HEK293 (cell line): ENCODE measurements at regions not wholly inside any gene's neighbourhood (a gene's known extent, or its start where the extent isn't known, plus 50 kb on each side); places are given as distances from the start of the nearest gene placed in this dataset.

Source experiments
- CTCF ChIA-PET: fragments of 350-600 bp; formaldehyde crosslinking; extraction: SDS; loops from one replicate; lab custom pipeline; 2021; ENCODE audit warnings: antibody characterized with exemption; lab: Yijun Ruan, JAX
- POLR2A ChIA-PET: fragments of 300-600 bp; formaldehyde crosslinking; extraction: SDS; loops from one replicate; lab custom pipeline; 2020; ENCODE audit warnings: antibody characterized with exemption, inconsistent platforms; lab: Yijun Ruan, JAX
- H3K27ac ChIP-seq: fragments of 200-500 bp; sonication (Bioruptor generic); 2 replicates; pipeline ENCODE4 v1.5.1; 2014; ENCODE audit warnings: low read depth, low read length, control low read depth, inconsistent platforms; ENCODE audit errors: extremely low read depth
- H3K36me3 ChIP-seq, 2 experiments: fragments of 200-500 bp in 1 of 2; sonication (Bioruptor generic) in 1 of 2; 1 replicate in 1 of 2; 2 replicates in 1 of 2; pipeline ENCODE4 v1.5.1; 2014 to 2017; ENCODE audit warnings: inconsistent platforms in 2 of 2, low read length in 2 of 2; ENCODE audit not compliant: control insufficient read depth in 2 of 2, insufficient read depth in 1 of 2
- H3K4me1 ChIP-seq: fragments of 200-500 bp; sonication (Bioruptor generic); 2 replicates; pipeline ENCODE4 v1.5.1; 2014; ENCODE audit warnings: mild to moderate bottlenecking, low read length, inconsistent platforms; ENCODE audit not compliant: control insufficient read depth, insufficient read depth
- H3K4me3 ChIP-seq: 2 replicates; pipeline ENCODE4 v1.5.1; 2011; ENCODE audit warnings: low read depth, mild to moderate bottlenecking, control low read depth, low read length, moderate library complexity
- H3K9me3 ChIP-seq: fragments of 200-500 bp; sonication (Bioruptor generic); 2 replicates; pipeline ENCODE4 v1.5.1; 2014; ENCODE audit warnings: low read depth, low read length, inconsistent platforms; ENCODE audit not compliant: control insufficient read depth, insufficient read depth
- BCL11A ChIP-seq: fragments of 450-650 bp; formaldehyde crosslinking; IDR thresholded peaks from 2 replicates; pipeline ENCODE4 v1.5.1; 2016; ENCODE audit warnings: low read depth, missing biosample characterization, missing genetic modification characterization
- KLF8 ChIP-seq: fragments of 450-650 bp; formaldehyde crosslinking; IDR thresholded peaks from 2 replicates; pipeline ENCODE4 v1.5.1; 2016; ENCODE audit warnings: missing biosample characterization, missing genetic modification characterization
- ZBTB8A ChIP-seq: fragments of 450-650 bp; formaldehyde crosslinking; IDR thresholded peaks from 2 replicates; pipeline ENCODE4 v1.5.1; 2016; ENCODE audit warnings: missing biosample characterization, missing genetic modification characterization
- ZEB2 ChIP-seq: fragments of 450-650 bp; formaldehyde crosslinking; IDR thresholded peaks from 2 replicates; pipeline ENCODE4 v1.5.1; 2016; ENCODE audit warnings: missing biosample characterization, missing genetic modification characterization
- ZNF138 ChIP-seq: fragments of 450-650 bp; formaldehyde crosslinking; IDR thresholded peaks from 2 replicates; pipeline ENCODE4 v1.5.1; 2016; ENCODE audit warnings: missing biosample characterization, missing genetic modification characterization, borderline replicate concordance
- ZNF324 ChIP-seq: fragments of 450-650 bp; formaldehyde crosslinking; IDR thresholded peaks from 2 replicates; pipeline ENCODE4 v1.5.1; 2016; ENCODE audit warnings: missing biosample characterization, missing genetic modification characterization
- ZNF423 ChIP-seq: fragments of 450-650 bp; formaldehyde crosslinking; IDR thresholded peaks from 2 replicates; pipeline ENCODE4 v1.5.1; 2016; ENCODE audit warnings: missing biosample characterization, missing genetic modification characterization
- ZNF501 ChIP-seq: fragments of 450-650 bp; formaldehyde crosslinking; IDR thresholded peaks from 2 replicates; pipeline ENCODE4 v1.5.1; 2016; ENCODE audit warnings: missing biosample characterization, missing genetic modification characterization
- ZNF514 ChIP-seq: fragments of 450-650 bp; formaldehyde crosslinking; IDR thresholded peaks from 2 replicates; pipeline ENCODE4 v1.5.1; 2016; ENCODE audit warnings: missing biosample characterization, missing genetic modification characterization
- ZNF549 ChIP-seq: fragments of 450-650 bp; IDR thresholded peaks from 2 replicates; pipeline ENCODE4 v1.5.1; 2018; ENCODE audit warnings: missing biosample characterization, missing genetic modification characterization, mild to moderate bottlenecking, inconsistent platforms, moderate library complexity
- ZNF600 ChIP-seq: fragments of 450-650 bp; formaldehyde crosslinking; IDR thresholded peaks from 2 replicates; pipeline ENCODE4 v1.5.1; 2016; ENCODE audit warnings: missing biosample characterization, missing genetic modification characterization
- ZNF621 ChIP-seq: fragments of 450-650 bp; formaldehyde crosslinking; IDR thresholded peaks from 2 replicates; pipeline ENCODE4 v1.5.1; 2017; ENCODE audit warnings: missing biosample characterization, missing genetic modification characterization
- ZNF660 ChIP-seq: fragments of 450-650 bp; IDR thresholded peaks from 2 replicates; pipeline ENCODE4 v1.5.1; 2018; ENCODE audit warnings: missing biosample characterization, mild to moderate bottlenecking, missing genetic modification characterization
- ZNF664 ChIP-seq: fragments of 450-650 bp; formaldehyde crosslinking; IDR thresholded peaks from 2 replicates; pipeline ENCODE4 v1.5.1; 2016; ENCODE audit warnings: missing biosample characterization, missing genetic modification characterization
- ZNF677 ChIP-seq: fragments of 450-650 bp; IDR thresholded peaks from 2 replicates; pipeline ENCODE4 v1.5.0; 2018; ENCODE audit warnings: missing biosample characterization, mild to moderate bottlenecking, missing genetic modification characterization, moderate library complexity
- ZNF707 ChIP-seq: fragments of 450-650 bp; formaldehyde crosslinking; IDR thresholded peaks from 2 replicates; pipeline ENCODE4 v1.5.1; 2016; ENCODE audit warnings: missing biosample characterization, missing genetic modification characterization
- TF ChIP-seq, protein P1 (sequence below): fragments of 450-650 bp; formaldehyde crosslinking; IDR thresholded peaks from 2 replicates; pipeline ENCODE4 v1.5.1; 2016; ENCODE audit warnings: missing biosample characterization, missing genetic modification characterization, low read depth
- TF ChIP-seq, protein P2 (sequence below): fragments of 450-650 bp; formaldehyde crosslinking; IDR thresholded peaks from 2 replicates; pipeline ENCODE4 v1.5.1; 2016; ENCODE audit warnings: missing biosample characterization, missing genetic modification characterization
- TF ChIP-seq, protein P3 (sequence below): fragments of 450-650 bp; formaldehyde crosslinking; IDR thresholded peaks from 2 replicates; pipeline ENCODE4 v1.5.1; 2016; ENCODE audit warnings: missing biosample characterization, missing genetic modification characterization
- TF ChIP-seq, protein P4 (sequence below): fragments of 450-650 bp; formaldehyde crosslinking; IDR thresholded peaks from 2 replicates; pipeline ENCODE4 v1.5.1; 2016; ENCODE audit warnings: missing biosample characterization, missing genetic modification characterization, borderline replicate concordance

DNA sequence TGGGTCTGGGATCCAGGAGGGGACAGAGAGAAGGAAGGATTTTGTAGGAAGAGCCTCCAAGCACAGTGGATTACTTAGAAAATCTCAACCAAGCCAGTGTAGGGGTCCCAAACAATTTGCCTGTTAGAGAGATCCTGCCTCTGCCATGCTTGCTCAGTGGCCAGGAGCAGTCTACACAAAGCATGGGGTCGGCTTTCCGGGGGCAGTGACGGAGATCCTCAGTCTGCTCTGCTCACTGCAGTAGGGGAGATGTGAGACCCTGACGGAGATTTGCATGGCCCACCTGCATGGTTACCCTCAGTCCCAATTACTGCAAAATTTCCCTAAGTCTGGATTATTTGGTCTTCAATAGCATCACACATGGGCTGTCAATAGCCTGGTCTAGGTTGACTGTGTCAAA, 385.2 kb downstream of the CMPK2 start:
- Histone ChIP-seq H3K9me3 (no peaks in the 10 kb centered on the region), H3K36me3 (no peaks in the 10 kb centered on the region), H3K27ac (no peak overlapping the region), H3K4me3 (no peak overlapping the region), H3K4me1 (no peaks in the 10 kb centered on the region)
- CTCF ChIA-PET = no interaction called here
- TF ChIP-seq ZNF600 (no peak), ZEB2 (tag by site-specific recombination) (no peak), KLF8 (tag by site-specific recombination) (no peak), ZNF423 (tag by site-specific recombination) (no peak), ZNF707 (no peak), ZNF660 (tag by site-specific recombination) (no peak), ZBTB8A (tag by site-specific recombination) (no peak), ZNF621 (tag by site-specific recombination) (no peak), ZNF514 (tag by site-specific recombination) (no peak), ZNF501 (no peak), ZNF549 (tag by site-specific recombination) (no peak), BCL11A (tag by site-specific recombination) (no peak), ZNF324 (tag by site-specific recombination) (no peak), ZNF664 (no peak)
- TF ChIP-seq, protein P1, sequence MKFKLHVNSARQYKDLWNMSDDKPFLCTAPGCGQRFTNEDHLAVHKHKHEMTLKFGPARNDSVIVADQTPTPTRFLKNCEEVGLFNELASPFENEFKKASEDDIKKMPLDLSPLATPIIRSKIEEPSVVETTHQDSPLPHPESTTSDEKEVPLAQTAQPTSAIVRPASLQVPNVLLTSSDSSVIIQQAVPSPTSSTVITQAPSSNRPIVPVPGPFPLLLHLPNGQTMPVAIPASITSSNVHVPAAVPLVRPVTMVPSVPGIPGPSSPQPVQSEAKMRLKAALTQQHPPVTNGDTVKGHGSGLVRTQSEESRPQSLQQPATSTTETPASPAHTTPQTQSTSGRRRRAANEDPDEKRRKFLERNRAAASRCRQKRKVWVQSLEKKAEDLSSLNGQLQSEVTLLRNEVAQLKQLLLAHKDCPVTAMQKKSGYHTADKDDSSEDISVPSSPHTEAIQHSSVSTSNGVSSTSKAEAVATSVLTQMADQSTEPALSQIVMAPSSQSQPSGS (tag by site-specific recombination) = no peak
- TF ChIP-seq, protein P2, sequence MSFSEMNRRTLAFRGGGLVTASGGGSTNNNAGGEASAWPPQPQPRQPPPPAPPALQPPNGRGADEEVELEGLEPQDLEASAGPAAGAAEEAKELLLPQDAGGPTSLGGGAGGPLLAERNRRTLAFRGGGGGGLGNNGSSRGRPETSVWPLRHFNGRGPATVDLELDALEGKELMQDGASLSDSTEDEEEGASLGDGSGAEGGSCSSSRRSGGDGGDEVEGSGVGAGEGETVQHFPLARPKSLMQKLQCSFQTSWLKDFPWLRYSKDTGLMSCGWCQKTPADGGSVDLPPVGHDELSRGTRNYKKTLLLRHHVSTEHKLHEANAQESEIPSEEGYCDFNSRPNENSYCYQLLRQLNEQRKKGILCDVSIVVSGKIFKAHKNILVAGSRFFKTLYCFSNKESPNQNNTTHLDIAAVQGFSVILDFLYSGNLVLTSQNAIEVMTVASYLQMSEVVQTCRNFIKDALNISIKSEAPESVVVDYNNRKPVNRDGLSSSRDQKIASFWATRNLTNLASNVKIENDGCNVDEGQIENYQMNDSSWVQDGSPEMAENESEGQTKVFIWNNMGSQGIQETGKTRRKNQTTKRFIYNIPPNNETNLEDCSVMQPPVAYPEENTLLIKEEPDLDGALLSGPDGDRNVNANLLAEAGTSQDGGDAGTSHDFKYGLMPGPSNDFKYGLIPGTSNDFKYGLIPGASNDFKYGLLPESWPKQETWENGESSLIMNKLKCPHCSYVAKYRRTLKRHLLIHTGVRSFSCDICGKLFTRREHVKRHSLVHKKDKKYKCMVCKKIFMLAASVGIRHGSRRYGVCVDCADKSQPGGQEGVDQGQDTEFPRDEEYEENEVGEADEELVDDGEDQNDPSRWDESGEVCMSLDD (tag by site-specific recombination) = no peak
- TF ChIP-seq, protein P3, sequence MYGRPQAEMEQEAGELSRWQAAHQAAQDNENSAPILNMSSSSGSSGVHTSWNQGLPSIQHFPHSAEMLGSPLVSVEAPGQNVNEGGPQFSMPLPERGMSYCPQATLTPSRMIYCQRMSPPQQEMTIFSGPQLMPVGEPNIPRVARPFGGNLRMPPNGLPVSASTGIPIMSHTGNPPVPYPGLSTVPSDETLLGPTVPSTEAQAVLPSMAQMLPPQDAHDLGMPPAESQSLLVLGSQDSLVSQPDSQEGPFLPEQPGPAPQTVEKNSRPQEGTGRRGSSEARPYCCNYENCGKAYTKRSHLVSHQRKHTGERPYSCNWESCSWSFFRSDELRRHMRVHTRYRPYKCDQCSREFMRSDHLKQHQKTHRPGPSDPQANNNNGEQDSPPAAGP (tag by site-specific recombination) = no peak
- TF ChIP-seq, protein P4, sequence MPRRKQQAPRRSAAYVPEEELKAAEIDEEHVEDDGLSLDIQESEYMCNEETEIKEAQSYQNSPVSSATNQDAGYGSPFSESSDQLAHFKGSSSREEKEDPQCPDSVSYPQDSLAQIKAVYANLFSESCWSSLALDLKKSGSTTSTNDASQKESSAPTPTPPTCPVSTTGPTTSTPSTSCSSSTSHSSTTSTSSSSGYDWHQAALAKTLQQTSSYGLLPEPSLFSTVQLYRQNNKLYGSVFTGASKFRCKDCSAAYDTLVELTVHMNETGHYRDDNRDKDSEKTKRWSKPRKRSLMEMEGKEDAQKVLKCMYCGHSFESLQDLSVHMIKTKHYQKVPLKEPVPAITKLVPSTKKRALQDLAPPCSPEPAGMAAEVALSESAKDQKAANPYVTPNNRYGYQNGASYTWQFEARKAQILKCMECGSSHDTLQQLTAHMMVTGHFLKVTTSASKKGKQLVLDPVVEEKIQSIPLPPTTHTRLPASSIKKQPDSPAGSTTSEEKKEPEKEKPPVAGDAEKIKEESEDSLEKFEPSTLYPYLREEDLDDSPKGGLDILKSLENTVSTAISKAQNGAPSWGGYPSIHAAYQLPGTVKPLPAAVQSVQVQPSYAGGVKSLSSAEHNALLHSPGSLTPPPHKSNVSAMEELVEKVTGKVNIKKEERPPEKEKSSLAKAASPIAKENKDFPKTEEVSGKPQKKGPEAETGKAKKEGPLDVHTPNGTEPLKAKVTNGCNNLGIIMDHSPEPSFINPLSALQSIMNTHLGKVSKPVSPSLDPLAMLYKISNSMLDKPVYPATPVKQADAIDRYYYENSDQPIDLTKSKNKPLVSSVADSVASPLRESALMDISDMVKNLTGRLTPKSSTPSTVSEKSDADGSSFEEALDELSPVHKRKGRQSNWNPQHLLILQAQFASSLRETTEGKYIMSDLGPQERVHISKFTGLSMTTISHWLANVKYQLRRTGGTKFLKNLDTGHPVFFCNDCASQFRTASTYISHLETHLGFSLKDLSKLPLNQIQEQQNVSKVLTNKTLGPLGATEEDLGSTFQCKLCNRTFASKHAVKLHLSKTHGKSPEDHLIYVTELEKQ (tag by site-specific recombination) = no peak
- POLR2A ChIA-PET = no interaction called here

DNA sequence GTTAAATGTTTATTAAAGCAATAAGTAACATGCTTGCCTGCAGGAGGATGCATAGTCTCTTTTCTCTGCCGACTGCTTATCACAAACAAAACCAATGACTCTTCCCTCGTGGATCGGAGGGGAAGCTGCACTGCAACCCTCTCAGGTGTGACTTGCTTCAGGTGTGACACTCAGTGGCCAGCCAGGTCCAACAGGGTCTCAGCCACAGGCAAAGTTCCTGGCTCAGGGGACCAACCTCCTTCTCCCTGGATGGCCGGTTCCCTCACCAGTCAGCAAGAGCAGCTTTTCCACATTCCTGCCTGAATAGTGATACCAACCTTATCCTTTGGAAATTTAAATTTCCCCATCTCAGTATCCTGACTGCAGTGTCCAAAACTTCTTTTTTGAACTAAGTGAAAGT, 383.5 kb downstream of the CMPK2 start:
- ChIA-PET CTCF (no interaction called here), POLR2A (no interaction called here)
- H3K4me3 ChIP-seq = no peak overlapping the region
- TF ChIP-seq ZNF677 (tag by site-specific recombination) = no peak
- TF ChIP-seq ZNF138 (tag by site-specific recombination) = no peak
- H3K27ac ChIP-seq = no peak overlapping the region
- H3K36me3 ChIP-seq = no peaks in the 10 kb centered on the region
- H3K9me3 ChIP-seq = no peaks in the 10 kb centered on the region
- H3K4me1 ChIP-seq = no peaks in the 10 kb centered on the region
